ENCODE measurements at regions not wholly inside any gene's neighbourhood (a gene's known extent, or its start where the extent isn't known, plus 50 kb on each side); places are given as distances from the start of the nearest gene placed in this dataset.

GRCh38 chr3:137477614-137478013, 286.5 kb upstream of the SOX14 start:
- TF ChIP-seq, protein P1, sequence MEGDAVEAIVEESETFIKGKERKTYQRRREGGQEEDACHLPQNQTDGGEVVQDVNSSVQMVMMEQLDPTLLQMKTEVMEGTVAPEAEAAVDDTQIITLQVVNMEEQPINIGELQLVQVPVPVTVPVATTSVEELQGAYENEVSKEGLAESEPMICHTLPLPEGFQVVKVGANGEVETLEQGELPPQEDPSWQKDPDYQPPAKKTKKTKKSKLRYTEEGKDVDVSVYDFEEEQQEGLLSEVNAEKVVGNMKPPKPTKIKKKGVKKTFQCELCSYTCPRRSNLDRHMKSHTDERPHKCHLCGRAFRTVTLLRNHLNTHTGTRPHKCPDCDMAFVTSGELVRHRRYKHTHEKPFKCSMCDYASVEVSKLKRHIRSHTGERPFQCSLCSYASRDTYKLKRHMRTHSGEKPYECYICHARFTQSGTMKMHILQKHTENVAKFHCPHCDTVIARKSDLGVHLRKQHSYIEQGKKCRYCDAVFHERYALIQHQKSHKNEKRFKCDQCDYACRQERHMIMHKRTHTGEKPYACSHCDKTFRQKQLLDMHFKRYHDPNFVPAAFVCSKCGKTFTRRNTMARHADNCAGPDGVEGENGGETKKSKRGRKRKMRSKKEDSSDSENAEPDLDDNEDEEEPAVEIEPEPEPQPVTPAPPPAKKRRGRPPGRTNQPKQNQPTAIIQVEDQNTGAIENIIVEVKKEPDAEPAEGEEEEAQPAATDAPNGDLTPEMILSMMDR (IDR thresholded peaks at IDR 0.05), result no peak
- TF ChIP-seq POLR2A (IDR thresholded peaks at IDR 0.05), result no peak
